HG03103 (cell line): ENCODE measurements at regions not wholly inside any gene's neighbourhood (a gene's known extent, or its start where the extent isn't known, plus 50 kb on each side); places are given as distances from the start of the nearest gene placed in this dataset.
"Not testable (repeated sequence)": the region's sequence is repeated elsewhere in the genome, so short reads cannot be mapped to it uniquely, and the experiment has no call there.

Experiments used
- ATAC-seq: cut with Tn5 transposase; IDR thresholded peaks from one replicate; pipeline ENCODE4 v1.9.1; 2021; ENCODE audit warnings: low read depth; ENCODE audit not compliant: unreplicated experiment

DNA sequence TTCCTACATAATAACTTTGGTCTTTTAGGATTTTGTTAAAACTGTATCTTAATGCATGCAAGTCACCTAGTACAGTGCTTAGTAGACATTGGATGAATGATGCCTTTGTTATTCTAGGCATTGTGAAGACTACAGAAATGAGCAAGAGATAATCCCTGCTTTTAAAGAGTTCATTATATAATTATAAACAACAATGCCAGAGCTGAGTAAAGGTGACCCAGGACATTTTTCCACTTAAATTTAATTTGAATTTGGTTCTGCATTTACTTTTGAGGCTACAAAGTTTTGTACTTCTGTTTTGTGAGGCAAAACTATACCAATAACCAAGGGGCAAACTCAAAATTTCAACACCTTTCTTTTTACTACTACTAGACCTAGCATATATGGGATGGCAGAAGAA, 182.0 kb upstream of the SESN3 start:
- ATAC-seq: no peak

DNA sequence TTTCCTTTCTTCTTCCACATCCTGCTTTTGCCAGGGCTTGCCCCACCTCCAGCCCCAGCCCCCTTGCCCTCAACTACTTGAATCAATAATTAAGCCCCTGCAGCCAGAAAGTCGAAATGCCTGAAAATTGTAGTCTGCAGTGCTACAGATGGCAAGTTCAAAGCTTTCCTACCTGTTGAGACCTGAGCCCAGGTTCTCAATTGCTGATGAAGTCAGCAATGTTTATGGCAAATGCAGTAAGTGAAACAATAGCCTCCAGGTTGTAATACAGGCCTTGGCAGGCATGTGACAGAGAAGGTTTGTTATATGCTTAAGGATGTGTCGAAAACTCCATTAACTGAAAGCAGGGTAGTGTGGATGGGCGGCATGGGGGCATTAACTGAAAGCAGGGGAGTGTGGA, 181.1 kb upstream of the SESN3 start:
- no peak for ATAC-seq

DNA sequence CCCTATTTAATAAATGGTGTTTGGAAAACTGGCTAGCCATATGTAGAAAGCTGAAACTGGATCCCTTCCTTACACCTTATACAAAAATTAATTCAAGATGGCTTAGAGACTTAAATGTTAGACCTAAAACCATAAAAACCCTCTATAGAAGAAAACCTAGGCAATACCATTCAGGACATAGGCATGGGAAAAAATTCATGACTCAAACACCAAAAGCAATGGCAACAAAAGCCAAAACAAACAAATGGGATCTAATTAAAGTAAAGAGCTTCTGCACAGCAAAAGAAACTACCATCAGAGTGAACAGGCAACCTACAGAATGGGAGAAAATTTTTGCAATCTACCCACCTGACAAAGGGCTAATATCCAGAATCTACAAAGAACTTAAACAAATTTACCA, 179.7 kb upstream of the SESN3 start:
- ATAC-seq: not testable (repeated sequence)

DNA sequence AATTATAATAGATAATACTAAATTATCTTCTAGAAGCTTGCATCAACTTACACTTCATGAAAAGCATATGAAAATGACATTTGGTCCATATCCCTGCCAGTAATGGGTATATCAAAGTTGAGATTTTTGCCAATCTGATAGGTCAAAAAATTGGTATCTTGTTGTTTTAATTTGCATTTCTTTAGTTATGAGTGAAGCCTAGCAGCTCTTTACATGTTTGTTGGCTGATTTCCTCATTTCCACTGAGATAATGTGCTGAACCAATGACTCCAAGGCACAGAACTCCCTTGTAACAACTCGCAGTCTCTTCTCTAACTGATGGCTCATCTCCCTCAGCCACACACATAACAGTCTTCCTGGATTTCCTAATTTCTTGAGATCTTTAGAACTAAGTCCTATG, 175.3 kb upstream of the SESN3 start:
- no peak for ATAC-seq

DNA sequence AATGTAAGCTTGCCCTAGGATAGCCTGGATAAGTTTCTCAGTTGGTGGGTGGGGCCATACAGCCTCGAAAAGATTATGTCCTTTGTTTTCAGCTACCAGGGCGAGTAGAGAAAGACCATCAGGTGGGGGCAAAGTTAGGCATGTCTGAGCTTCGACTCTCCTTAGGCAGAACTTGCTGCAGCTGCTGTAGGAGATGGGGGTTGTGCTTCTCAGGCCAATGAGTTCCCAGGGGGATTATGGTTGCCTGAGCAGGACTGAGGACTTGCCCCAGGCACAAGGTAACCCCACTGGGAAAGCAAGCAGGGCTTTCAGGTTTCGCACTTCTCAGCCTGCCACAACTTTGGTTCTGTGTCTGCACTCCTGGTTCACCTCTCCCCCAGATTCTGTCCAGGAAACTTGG, 173.4 kb upstream of the SESN3 start:
- no peak for ATAC-seq

DNA sequence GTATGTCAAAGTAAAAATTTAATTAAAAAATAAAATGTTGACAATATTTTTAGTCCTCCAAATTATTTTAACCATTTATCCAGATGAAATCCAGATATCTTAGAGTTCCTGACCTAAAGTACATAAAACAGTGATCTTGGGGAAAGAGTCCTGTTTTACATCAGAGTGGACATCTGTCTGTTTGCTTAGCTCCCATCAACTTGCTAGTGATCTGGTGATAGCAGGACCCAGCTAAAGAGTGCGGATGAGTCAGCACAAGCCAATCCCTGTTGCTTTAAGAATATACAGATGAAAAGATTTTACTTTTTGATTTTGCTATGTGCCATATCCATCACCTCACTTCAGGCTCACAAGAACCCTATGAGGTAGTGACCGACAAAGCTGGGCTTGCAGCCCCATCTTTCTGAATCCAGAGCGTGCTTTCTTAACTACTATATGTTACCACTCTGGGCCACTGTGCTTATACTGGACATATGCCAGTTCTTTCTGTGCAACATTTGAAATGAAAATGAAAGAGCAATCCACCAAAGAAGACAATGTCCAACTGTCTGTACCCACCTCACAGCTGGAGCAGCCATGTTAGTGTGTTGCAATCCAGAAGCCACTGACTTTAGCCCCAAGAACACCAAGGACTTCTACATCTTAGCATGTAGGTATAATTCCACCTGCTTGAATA, 167.6 kb upstream of the SESN3 start:
- no peak for ATAC-seq

DNA sequence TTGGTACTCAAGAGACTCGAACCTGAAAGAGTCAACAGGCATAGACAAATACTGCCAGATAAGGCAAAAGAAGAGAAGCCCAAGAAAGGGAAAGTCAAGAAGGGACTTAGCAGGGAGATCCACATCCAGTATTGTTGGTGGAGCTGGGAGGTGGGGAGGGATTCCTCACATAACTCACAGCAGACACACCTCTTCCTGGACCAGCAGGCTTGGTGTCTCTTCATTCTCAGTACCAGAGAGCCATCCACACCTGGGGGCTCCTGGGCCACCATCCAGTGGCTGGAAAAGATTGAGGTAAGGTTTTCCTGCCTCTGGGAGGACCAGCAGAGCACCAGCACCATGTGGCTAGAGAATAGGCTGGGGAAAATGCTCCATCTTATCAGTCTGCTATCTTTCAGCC, 161.6 kb upstream of the SESN3 start:
- no peak for ATAC-seq

DNA sequence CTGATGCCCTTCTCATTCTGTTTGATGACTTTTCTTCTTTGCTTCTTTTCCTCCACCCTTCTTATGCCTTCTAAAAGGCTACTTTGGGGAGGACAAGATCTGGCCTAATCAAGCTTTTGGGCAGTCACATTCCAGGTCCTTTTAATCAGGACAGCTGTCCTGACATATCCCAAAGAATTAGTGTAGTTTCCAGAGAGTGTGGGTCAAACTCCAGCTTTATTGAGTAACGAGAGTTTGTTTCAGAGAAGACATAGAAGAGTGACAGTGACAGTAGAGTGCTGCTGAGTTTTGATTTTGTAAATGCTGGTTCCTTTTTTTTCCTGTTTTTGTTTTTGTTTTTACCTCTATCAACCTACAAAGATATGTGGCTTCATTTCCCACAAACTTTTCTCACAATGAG, 158.4 kb upstream of the SESN3 start:
- ATAC-seq: no peak

DNA sequence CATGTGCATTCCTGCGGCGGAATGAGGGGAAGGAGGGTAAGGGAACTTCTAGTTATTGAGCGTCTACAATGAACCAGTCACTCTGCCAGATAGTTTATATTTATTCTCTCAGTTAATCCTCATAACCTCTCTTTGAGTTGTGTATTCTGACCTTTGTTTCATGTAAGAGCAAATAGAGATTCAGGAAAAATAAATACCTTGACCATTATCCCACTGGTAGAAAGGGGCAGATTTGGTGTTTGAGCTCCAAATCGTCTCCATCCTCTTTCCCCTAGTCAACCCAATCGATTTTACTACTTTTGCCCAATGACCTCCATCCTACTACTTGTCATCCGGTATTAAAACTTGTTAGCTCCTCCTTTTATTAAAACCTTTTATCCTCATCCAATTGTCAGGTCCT, 157.1 kb upstream of the SESN3 start:
- ATAC-seq: no peak

DNA sequence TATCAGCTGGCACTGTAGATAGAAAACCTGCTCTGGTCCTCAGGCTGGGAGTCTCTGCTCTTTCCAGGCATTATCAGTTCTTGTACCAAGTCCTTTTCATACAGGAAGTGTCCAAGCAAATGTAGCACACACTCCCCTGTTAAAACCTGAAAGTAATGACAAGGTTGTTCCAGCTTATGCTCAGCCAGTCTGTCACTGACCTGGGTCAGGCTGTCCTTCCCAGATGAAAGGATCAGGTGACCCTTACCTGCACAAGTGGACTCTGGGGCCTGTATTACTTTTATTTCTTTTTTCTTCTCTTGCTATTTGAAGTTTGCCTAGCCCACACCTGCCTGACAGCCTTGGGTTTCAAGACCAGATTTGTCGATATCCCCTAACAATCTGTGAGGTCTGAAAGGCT, 156.3 kb upstream of the SESN3 start:
- ATAC-seq: no peak

DNA sequence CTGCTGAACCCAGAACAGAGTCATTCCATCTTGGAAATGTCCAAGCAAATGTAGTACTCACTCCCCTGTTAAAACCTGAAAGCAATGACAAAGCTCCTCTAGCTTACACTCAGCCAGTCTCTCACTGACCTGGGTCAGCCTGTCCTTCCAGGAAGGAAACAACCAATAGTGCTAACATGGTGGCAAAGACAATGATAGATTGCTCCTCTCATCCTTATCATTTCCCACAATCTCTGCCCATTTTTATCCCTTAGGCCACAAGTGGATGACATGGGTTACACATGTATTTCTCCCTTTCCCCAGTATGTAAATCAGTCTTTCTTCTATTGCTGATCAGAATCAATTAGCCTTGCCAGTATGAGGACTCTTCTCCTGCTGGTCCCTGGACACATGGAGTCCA, 154.6 kb upstream of the SESN3 start:
- ATAC-seq: no peak

DNA sequence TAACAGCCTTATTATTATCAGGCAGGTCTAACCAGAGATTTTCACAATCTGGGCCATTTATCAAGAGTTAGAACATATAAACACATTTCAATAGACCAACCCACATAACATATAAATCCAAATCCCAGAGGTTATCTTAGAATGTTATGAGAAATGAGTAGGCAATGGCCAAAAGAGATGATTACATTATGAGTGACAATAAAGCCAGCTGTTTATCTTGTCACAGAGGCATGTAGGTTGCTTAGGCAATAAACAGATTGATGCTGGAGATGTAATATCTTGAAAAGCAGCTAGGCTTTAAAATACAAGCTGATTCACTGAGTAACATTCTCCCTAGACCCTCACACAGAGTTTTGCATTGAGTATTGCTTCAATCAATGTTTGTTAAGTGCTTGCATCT, 148.5 kb upstream of the SESN3 start:
- no peak for ATAC-seq

DNA sequence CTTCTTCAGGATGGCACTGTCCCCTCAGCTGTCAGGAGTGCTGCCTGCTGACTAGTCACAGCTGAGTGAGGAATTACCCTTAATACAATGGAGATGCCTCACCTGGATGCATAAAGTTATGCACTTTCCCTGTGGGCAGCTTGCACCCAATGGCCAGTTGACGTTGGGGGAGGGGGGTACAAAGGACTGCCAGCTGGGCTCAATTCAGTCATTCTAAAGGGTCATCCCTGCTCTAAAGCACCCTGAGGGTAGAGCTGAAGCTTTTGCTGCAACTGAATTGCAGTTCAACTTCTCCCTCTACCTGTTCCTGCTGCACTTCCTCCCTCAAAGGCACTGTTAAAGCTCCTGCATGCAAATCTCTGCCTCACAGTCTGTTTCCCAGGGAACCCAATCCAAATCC, 147.8 kb upstream of the SESN3 start:
- ATAC-seq: no peak

DNA sequence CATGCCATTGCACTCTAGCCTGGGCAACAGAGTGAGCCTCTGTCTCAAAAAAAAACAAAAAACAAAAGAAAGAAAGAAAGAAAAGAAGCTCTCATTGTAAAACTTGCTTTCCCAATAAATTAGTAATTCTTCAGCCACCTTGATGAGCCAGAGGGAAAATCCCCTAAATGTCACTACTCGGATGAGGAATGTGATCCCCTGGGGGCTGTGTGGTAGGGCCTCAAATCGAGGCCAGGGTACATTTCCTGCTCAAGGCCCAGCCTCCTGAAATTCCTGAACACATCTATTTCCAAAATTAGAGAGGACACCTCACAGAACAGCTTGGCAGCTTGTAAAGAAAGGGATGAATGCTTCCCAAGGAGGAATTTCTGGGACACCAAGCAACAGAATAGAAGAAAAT, 147.1 kb upstream of the SESN3 start:
- ATAC-seq: no peak

DNA sequence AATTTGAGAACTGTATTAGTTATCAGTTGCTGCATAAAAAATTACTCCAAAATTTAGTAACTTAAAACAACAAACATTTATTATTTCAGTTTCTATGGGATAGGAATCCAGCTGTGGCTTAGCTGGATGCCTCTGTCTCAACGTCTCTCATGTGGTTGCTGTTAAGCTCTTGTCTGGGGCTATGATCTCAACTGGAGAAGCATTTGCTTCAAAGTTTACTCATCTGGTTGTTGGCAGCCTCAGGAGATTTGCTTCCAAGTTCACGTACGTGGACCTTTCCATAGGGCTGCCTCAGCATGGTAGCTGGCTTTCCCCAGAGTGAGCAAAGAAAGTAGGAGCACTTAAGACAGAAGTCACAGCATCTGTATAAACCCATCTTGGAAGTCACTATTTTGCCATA, 144.9 kb upstream of the SESN3 start:
- ATAC-seq: no peak

DNA sequence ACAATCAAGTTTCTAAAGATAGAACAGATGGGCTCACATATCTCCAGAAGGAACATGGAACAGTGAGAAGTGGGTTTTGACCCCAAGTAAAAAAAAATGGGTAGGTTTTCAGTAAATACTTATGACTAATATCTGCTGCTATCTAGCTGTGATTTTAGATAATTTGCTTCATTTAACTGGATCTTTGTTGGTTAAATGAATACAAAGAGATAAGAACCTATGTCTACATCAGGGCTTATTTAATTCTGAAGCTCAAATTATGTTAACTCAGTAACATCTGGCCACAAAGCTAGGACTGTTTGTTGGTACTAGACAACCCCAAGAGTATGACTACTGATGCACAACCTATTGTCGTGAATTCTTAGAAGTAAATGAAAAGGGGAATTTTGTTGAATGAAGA, 144.4 kb upstream of the SESN3 start:
- no peak for ATAC-seq

DNA sequence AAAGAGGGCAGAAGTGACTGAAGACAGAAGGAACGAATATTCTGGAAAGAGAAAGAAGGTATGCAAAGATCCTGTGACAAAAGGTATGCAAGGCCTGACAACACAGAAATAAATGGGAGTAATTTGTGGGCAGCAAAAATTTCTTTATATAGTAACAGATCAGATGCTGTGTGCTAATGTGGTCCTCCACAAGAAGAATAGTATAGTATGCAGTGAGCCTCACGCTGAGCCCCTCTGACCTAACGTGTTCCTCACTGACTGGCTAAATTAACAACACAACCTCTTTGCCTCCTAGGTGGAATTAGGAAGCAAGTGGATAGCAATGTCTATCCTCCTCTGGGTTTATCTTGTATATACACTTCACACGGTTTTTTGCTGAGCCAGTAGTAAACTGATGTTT, 143.1 kb upstream of the SESN3 start:
- no peak for ATAC-seq

DNA sequence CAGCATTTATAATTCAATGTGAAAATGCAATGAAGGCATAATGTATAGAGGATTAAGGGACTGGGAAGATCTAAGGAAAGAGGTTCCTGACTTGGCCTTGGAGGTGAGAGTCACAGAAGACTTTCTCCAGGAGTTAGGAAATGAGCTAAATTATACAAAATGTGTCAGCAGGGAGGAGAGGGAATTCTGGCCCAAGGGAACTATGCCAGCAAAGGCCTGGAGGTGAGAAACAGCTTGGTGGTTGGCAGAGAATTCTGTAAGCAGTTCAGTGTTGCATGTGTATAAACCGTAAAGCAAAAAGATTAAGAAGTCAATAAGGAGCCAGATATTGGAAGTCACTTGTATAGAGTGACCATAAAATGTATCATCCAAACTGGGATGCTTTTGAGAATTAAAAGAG, 142.2 kb upstream of the SESN3 start:
- ATAC-seq: no peak

DNA sequence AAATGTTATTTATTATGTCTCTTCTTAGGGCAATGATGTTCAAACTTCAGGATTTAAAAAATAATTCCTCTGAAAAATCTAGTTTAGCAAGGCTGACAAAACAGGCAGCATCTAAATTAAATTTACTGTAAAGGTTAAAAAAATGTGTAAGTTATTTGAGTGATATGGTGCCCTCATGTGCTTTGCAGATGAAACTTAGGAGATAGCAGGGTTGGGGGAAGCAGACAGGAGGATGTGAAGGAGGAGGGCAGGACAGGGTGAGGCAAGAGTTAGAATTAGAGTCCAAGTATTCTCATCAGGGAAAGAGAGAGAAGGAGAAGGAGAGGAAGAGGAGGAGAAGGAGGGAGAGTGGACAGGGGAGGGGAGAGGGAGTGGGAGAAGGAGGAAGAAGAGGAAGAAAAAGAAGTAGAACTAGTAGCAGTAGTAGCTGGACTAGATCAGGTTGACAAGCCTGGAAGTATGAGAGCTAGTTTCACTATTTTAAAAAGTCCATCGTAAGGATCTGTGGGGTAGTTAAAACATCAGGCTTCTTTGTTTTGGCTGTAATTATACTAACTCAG, 141.2 kb upstream of the SESN3 start:
- no peak for ATAC-seq

DNA sequence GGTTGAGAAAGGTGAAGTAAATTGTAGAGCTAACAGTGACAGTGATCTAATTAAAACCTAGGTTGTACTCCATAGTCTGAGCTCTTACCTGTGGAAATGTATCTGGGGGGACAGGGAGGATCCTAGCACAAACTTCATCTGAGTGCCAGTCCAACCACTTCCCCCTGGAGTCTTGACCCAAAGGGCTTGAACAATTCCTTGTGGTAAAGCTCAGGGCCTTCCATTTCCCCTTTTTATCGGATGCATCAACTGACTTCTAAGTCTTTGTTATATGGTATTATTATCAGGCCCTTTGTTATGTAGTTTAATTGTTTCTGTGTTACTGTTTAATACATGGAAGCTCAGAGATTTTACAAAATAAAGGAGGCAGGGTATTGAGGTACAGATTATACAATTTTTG, 140.2 kb upstream of the SESN3 start:
- ATAC-seq: no peak

DNA sequence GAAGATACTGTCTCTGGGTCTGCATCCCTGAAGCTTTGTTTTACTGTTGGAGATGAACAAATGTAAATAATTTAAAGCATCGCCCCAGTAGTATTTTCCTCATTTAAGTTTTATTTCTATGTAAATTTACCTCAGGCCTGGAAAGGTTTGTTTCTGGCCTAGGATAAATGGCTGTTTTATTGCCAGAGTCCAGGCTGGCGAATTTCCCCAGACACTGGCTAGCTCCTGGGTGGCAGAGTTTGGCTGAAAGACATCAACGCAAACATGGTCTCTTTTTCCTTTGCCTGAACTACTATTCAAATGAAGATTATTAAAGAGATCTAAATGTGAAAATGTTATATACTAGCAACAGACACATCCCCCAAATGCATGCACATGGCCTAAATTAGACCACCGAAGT, 136.7 kb upstream of the SESN3 start:
- no peak for ATAC-seq

DNA sequence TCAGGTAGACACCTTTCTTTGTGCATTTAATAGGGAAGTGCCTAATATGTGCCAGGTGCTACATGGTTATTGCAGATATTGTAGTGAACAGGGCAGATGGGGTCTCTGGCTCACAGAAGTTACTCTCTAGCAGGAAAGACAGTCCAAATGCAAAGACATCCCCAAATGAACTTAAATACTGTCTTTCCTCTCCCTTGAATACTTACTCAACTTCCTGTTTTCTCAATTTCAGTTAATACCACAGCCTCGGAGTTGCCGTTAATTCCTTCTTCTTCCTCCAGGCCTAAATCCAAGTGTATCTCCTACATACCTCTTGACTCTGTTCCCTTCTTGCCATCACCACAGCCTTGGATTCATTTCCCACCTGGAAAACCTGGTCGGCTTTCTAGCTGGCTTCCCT, 134.3 kb upstream of the SESN3 start:
- ATAC-seq: no peak
